T-helper 2 cell treated with Interferon-gamma antibody and Interleukin-4, amounts not matched to agents 100 ng/mL and 5 ng/mL, for 36 hours (primary cell): ENCODE measurements at regions not wholly inside any gene's neighbourhood (a gene's known extent, or its start where the extent isn't known, plus 50 kb on each side); places are given as distances from the start of the nearest gene placed in this dataset.

Source experiments
- intact Hi-C: fragments of 100-400 bp; cut with micrococcal nuclease; formaldehyde crosslinking; loops from one replicate; pipeline ENCODE4 v1.15.1; 2023

DNA sequence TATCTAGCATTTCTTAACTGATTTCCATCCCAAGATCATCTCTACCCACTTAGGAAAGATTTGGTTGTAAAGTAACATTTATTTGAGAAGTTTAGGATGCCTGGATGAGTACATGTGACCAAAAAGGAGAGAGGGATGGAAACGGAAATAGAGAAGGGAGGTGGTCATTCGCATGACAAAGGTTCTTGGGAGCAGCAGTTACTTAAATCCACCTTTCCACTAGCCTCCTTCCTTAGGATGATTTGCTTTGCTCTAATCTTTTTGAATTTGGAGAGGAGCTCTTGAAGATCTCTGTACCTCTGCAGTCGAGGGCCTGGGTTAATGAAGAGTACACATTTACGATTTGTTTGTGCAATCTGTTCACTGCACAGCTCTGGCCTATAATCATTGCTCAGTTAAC is 623.5 kb downstream of the EPHA4 start:
- intact Hi-C loops = no loop called here

DNA sequence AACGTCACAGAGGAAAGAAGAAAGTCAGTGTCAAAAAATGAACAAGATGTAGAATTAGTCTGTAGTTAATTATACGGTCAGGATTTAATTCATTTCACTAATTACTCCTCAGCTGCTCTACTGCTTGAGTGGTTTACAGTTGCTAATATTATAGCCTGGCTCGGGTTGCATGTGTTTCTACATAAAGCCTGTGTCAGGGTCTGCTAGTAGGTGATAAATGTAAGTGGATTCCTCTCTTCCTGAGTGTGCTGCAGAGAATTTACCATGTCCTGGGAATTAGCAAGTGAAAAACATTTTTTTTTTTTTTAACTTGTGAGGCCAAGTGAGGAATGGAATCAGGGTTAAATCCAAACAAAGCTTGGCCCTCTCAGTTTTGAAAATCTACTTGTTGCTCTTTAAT is 622.6 kb downstream of the EPHA4 start:
- intact Hi-C loops = no loop called here

GRCh38 chr2:220955776-220956175 is 616.3 kb downstream of the EPHA4 start:
- intact Hi-C loops = no loop called here

GRCh38 chr2:220956429-220956828 is 615.7 kb downstream of the EPHA4 start:
- intact Hi-C loops = no loop called here

DNA sequence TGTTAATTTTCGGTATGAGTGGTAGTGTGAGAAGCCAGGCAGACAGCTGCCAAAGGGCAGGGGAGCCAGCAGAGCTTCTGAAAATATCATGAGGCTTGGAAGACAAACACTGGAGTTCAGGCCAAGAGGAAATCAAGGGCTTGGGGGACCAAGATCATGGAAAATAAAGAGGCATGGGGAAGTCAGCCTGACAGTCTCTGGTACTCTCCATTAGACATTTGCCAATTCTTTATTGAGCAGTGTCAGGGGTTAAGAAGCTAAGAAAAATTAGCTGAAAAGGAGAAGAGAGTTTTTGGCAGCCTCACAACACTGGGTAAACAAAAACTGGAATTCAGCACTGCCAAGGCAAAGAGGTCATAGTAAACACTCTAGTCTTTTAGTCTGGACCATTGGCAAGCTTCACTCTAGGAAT is 612.7 kb downstream of the EPHA4 start:
- intact Hi-C loops = no loop called here

DNA sequence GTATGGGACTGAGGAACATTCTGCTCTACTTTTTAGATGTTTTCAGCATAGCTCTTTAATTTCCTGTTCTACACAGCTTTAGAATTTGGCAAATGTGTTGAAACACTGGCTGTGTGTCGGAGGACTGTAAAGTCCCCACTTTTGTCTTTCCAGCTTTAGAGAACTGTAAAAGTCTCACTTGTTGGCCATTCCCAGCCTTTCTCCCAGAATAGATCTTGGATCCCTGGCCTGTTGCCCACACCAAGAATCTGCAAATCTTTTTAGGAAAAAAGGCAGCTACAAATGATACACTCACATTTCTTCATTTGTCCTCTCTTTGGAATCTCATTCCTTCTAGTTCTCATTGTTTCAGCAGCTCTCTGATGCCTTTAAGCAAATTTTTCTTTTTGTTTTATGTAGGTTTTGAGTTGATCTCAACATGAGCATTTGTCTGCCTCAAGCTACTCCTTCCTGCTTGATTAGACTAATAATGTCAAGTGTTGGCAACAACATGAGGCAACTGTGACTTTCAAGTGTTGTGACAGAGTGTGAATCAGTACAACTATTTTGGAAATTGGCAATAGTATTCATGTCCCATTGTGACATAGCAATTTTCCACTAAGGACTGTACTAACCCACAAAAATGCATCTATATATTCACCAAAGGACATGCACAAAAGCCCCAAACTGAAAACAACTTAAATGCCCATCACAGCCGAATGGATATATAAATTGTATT is 610.8 kb downstream of the EPHA4 start:
- intact Hi-C loops = no loop called here

- intact Hi-C loops = no loop called here
Observed at GRCh38 chr2:220962556-220962955, 609.5 kb downstream of the EPHA4 start.

DNA sequence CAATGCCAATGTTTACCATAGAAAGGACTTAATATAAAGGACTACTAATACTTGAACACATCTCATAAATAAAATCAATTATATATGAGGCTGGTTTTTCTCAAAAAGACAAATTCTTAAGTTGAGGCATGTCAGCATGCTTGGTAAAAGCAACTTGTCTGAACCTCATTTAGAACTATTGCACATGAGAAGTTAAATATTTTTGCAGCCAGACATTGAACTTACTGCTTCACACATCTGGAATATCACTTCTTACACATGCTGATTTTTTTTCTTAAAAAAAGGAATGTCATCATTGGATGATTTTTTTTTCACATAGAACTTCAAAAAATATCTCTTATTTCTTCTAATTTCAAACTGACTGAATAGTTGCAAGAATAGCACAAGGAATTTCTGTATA is 609.0 kb downstream of the EPHA4 start:
- intact Hi-C loops = no loop called here

DNA sequence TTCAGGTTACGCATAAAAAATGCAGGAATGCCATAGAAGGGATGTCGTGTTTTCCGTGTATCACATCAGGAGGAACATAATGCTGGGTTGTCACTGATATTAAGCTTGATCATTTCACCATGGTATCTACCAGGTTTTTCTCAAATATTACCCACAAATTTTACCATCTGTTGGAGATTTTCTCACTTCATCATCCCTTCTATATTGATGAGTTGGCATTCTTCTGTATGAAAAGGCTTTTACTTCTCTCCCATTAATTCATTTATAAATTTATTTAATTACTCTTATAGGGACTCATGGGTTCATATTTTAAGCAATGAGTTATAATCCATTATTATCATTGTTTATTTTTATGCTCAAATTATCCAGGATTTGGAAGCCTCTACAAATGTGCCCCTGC is 608.2 kb downstream of the EPHA4 start:
- intact Hi-C loops = no loop called here

- intact Hi-C loops = no loop called here
Observed at GRCh38 chr2:220966636-220967035, 605.5 kb downstream of the EPHA4 start.

DNA sequence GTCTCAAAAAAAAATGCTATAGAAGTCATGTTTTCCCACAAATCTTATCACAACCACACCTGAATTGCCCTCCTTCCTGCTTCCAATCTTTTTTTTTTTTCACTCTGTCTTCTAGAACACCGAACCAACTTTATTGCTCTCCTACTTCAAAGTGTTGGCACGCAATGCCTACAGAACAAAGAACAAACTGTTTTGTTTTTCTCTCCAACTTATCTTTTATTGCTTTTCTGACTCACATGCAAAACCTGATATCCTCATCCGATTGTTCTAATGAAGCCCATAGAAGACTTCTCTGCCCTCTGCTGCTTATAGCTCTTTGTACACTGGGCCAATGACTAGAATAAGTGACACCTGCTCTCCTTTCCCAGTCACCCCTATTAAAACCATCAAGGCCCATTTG is 602.8 kb downstream of the EPHA4 start:
- intact Hi-C loops = no loop called here

DNA sequence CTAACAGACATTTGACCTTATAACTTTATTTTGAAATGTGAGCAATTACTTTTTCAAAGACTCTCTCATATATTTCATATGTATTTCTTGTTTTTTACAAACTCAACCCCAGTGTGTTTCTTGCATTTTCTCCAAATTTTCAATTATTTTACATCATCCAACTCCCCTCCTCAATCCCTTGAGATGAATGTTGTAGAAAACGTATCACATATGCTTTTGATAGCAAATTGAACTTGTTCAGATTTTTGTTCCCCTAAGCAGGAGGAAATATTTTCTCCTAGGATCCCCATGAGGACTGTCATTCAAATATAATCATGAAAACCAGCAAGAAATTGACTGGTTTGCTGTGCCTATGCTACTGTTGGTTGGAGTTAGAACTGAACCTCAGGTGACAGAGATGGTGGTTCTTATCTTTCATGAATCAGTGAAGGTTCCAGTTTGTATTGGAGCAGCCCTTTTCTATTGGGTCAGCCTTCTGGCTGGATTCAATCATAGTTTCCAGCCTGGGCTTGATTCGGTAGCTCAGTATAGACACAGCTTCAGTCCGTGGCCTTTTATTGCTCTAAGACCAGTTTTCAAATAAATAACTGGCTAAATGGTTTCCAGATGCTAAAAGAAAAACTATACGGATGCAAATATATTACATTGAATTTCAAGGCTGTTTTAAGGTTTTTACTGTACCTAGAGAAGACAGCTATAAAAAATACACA is 591.0 kb downstream of the EPHA4 start:
- intact Hi-C loops = no loop called here

DNA sequence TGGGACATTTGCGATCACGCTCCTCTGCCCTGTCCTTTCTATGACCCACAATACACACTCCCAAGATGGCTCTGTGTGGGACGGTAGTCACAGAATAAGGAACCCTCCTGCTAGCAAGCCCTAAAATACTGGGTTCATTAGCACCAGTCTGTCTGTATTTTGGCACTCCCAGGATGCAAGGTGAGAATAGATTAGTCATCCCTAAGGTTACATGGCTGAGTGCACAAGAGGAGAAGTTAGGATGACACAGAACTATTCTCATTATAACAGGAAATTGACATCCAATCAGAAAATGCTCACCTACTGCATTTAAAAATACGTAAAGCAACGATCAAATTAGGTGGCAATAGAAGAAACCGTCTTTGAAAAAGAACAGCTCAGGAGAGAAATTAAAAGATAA is 590.2 kb downstream of the EPHA4 start:
- intact Hi-C loops = no loop called here

GRCh38 chr2:220985561-220985960 is 586.5 kb downstream of the EPHA4 start:
- intact Hi-C loops = no loop called here

DNA sequence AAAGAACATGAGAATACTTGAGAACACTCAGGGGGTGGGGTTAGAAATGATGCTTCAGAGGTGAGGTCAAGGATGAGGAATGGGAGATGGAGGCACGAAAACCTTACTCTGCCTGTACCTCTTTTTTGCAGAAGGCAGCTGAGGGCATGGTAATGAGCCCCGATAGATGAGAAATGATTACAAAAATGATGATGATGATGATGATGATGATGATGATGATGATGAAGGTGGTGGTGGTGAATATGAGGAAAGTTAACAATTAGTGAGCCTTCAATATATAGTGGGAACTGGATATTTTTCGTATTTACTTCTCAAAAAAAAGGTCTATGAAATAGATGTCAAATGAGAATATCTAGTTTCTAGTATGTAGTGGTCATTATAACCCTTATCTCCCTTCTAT is 584.3 kb downstream of the EPHA4 start:
- intact Hi-C loops = no loop called here

GRCh38 chr2:220991972-220992371 is 580.1 kb downstream of the EPHA4 start:
- intact Hi-C loops = no loop called here

- intact Hi-C loops = no loop called here
Observed at GRCh38 chr2:220994846-220995245, 577.3 kb downstream of the EPHA4 start.

- intact Hi-C loops = no loop called here
Observed at GRCh38 chr2:220995581-220995980, 576.5 kb downstream of the EPHA4 start.

DNA sequence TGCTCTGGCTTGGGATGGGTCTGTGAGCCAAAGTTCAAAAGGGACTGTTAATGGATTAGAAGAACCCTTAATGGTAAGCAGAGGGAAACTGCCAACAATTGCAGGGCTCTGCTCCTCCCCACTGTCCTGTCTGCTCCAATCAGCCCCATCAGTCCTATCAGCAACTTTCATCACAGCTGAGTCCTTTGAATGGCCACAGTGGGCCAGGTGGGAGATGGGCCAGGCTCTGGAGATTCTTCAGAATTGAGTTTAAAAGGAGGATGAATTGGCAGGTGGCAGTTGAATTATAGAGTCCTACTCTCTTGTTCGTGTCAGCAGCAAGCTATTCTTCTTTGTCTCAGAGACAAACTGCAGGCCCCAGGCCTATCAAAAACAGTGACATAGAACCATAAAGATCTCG is 573.9 kb downstream of the EPHA4 start:
- intact Hi-C loops = no loop called here

DNA sequence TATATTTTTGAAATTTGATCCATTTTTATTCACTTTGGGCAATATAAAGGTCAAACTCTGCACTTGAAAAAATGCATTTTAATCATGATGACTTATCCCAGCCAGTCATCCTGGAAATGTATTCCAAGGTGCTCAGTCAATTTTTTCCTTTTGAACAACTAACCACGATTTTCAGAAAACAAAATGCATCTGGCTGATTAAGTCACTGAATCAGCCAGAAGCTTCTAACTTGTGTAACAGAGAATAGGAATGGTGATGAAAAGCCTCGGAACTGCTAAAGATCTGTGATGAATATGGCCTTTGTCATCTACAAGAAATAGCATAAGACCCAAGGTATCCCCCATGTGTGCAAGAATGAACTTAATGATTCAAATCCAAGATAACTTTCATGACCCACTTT is 572.7 kb downstream of the EPHA4 start:
- intact Hi-C loops = no loop called here

GRCh38 chr2:221001381-221001801 is 570.7 kb downstream of the EPHA4 start:
- intact Hi-C loops = no loop called here

DNA sequence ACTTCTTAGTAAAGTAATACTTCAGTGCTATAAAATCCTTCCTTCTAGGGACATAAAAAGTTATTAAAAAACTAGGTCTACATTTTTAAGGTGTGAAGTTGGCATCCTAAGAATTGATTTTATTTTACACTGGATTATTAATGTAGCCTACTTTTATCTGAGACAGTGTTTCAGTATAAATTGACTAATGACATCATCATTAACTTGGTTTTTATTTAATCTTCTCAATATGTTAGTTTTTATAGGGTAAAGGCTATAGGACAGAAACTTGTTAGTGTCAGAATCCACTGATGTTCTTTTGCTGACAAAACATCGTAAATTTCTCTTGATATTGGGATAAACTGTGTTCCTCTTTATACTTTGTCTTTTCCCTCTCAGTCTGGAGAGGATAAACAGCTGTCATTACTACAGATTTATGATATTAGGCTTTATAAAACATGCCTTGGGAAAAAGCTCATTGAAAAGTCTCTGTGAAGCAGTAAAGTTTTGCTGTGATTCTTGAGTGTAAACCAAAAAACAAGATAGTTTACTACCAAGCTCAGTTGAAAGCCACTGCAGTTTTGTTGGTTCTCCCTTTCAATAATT is 569.9 kb downstream of the EPHA4 start:
- intact Hi-C loops = no loop called here

DNA sequence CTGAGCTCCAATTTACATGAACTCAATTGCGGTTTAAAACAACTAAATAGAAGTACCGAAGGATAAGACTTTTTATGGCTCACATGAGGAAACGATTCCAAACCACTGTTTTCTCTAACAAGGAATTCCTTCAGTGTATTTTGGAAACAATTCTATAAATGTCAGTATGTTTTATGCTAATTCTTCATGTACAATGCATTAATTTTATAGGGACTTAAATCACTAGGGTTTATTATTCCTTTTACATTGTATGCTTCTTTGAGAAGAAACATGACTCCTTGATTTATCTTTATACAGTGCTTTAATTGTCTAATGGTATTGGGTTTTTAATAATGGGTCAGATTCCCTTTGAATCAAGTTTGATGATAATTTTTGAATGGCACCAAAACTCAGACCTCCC is 566.8 kb downstream of the EPHA4 start:
- intact Hi-C loops = no loop called here
